HCT116 (cell line): ENCODE measurements at regions not wholly inside any gene's neighbourhood (a gene's known extent, or its start where the extent isn't known, plus 50 kb on each side); places are given as distances from the start of the nearest gene placed in this dataset.

ENCODE experiments used
- ATAC-seq: fragments of 200-7000 bp; cut with Tn5 transposase; 2 replicates; pipeline ENCODE4 v1.9.1; 2020; ENCODE audit warnings: mild to moderate bottlenecking, moderate library complexity
- BruUV-seq: library from RNA; stranded (reverse); fragments of 400-500 nt; replicated peaks from 2 replicates; lab custom pipeline; 2021; lab: Mats Ljungman, UMichigan
- CTCF ChIA-PET: fragments of 300-600 bp; sonication (Branson Sonifier 250); formaldehyde crosslinking; loops from one replicate; lab custom pipeline; 2021; ENCODE audit warnings: antibody characterized with exemption; lab: Charles Lee
- POLR2A ChIA-PET: fragments of 300-600, 350-600 bp; sonication (Branson Sonifier 250); formaldehyde crosslinking; loops from one replicate; lab custom pipeline; 2021; ENCODE audit warnings: antibody characterized with exemption; lab: Charles Lee
- RAD21 ChIA-PET, 2 experiments: fragments of 300-600 bp; sonication (Branson Sonifier 250); formaldehyde crosslinking; loops; one replicate each; lab custom pipeline; 2023; ENCODE audit warnings: low total read pairs in 2 of 2; ENCODE audit not compliant: uncharacterized antibody in 2 of 2, unreplicated experiment in 2 of 2, low non-redundant PET in 1 of 2; lab: Charles Lee
- DNase-seq: peaks from one replicate; pipeline ENCODE4 v3.0.0-alpha.2; 2010; ENCODE audit warnings: low read depth, low spot score
- H2AFZ ChIP-seq: fragments of 200-600 bp; shearing (Covaris generic), sonication (generic); 2 replicates; pipeline ENCODE4 v1.6.1; 2017; ENCODE audit warnings: low read depth, mixed run types, mixed read lengths, antibody characterized with exemption, low read length; ENCODE audit not compliant: poor library complexity, severe bottlenecking
- H3K27ac ChIP-seq: 2 replicates; pipeline ENCODE4 v1.5.1; 2012; ENCODE audit warnings: low read depth, low read length
- H3K27me3 ChIP-seq: fragments of 200-600 bp; sonication (generic); 2 replicates; pipeline ENCODE4 v1.6.1; 2016; ENCODE audit warnings: mixed run types, low read length, mixed read lengths; ENCODE audit not compliant: insufficient read depth
- H3K36me3 ChIP-seq, 2 experiments: fragments of 200-500 bp in 1 of 2; fragments of 200-600 bp in 1 of 2; sonication (Bioruptor generic) in 1 of 2; sonication (generic) in 1 of 2; 2 replicates each; pipeline versions ENCODE4 v1.5.1 to v1.6.1; 2014 to 2016; ENCODE audit warnings: low read length in 2 of 2, inconsistent platforms in 1 of 2, mixed read lengths in 1 of 2, mixed run types in 1 of 2; ENCODE audit not compliant: insufficient read depth in 2 of 2, control insufficient read depth in 1 of 2
- H3K4me1 ChIP-seq, 2 experiments: fragments of 200-600 bp in 1 of 2; sonication (generic) in 1 of 2; 2 replicates each; pipeline versions ENCODE4 v1.5.1 to v1.6.1; 2012 to 2017; ENCODE audit warnings: low read length in 2 of 2, inconsistent platforms in 1 of 2, mild to moderate bottlenecking in 1 of 2, mixed read lengths in 1 of 2, mixed run types in 1 of 2, moderate library complexity in 1 of 2; ENCODE audit not compliant: insufficient read depth in 2 of 2, control insufficient read depth in 1 of 2
- H3K4me2 ChIP-seq: fragments of 200-600 bp; sonication (generic); 2 replicates; pipeline ENCODE4 v1.6.1; 2017; ENCODE audit warnings: mixed run types, low read length, mixed read lengths
- H3K4me3 ChIP-seq, 2 experiments: fragments of 200-600 bp in 1 of 2; sonication (generic) in 1 of 2; replicated peaks in 1 of 2; 2 replicates each; pipeline ENCODE4 v1.5.1; 2011 to 2016; ENCODE audit warnings: low read length in 2 of 2, control low read depth in 1 of 2, low read depth in 1 of 2, mild to moderate bottlenecking in 1 of 2, mixed read lengths in 1 of 2, mixed run types in 1 of 2
- H3K79me2 ChIP-seq: fragments of 200-600 bp; sonication (generic); 2 replicates; pipeline ENCODE4 v1.6.1; 2017; ENCODE audit warnings: mild to moderate bottlenecking, mixed run types, low read length, moderate library complexity, mixed read lengths; ENCODE audit not compliant: insufficient read depth
- H3K9ac ChIP-seq: fragments of 200-600 bp; sonication (generic); 2 replicates; pipeline ENCODE4 v1.6.1; 2016; ENCODE audit warnings: low read length, mixed read lengths
- H3K9me2 ChIP-seq: fragments of 200-600 bp; sonication (generic), shearing (Covaris generic); 2 replicates; pipeline ENCODE4 v1.6.1; 2017; ENCODE audit warnings: mixed run types, mild to moderate bottlenecking, moderate library complexity; ENCODE audit not compliant: insufficient read depth
- H3K9me3 ChIP-seq, 2 experiments: fragments of 200-500 bp in 1 of 2; fragments of 200-600 bp in 1 of 2; sonication (Bioruptor generic) in 1 of 2; sonication (generic) in 1 of 2; 2 replicates each; pipeline ENCODE4 v1.6.1; 2014 to 2017; ENCODE audit warnings: low read length in 2 of 2, mixed read lengths in 2 of 2, inconsistent platforms in 1 of 2, low read depth in 1 of 2, mild to moderate bottlenecking in 1 of 2, mixed run types in 1 of 2, moderate library complexity in 1 of 2; ENCODE audit not compliant: control insufficient read depth in 1 of 2, insufficient read depth in 1 of 2
- H4K20me1 ChIP-seq: fragments of 200-600 bp; sonication (generic), shearing (Covaris generic); 2 replicates; pipeline ENCODE4 v1.6.1; 2017; ENCODE audit warnings: mixed run types, mild to moderate bottlenecking, moderate library complexity; ENCODE audit not compliant: insufficient read depth
- ATF3 ChIP-seq: IDR thresholded peaks from 2 replicates; pipeline ENCODE4 v1.6.1; 2012
- CEBPB ChIP-seq: IDR thresholded peaks from 2 replicates; pipeline ENCODE4 v1.6.1; 2012; ENCODE audit warnings: low read depth
- EZH2 ChIP-seq: fragments of 200-600 bp; sonication (generic); IDR thresholded peaks from 2 replicates; pipeline ENCODE4 v1.6.1; 2017; ENCODE audit warnings: antibody characterized with exemption, mixed run types
- JUND ChIP-seq: IDR thresholded peaks from 2 replicates; pipeline ENCODE4 v1.6.1; 2012
- SP1 ChIP-seq: IDR thresholded peaks from 2 replicates; pipeline ENCODE4 v1.6.1; 2012; ENCODE audit warnings: low read depth
- SRF ChIP-seq: IDR thresholded peaks from 2 replicates; pipeline ENCODE4 v1.6.1; 2012; ENCODE audit warnings: low read depth
- ZFX ChIP-seq: fragments of 450-650 bp; IDR thresholded peaks from 2 replicates; pipeline ENCODE4 v1.6.1; 2017
- intact Hi-C: fragments of 100-400 bp; cut with micrococcal nuclease; formaldehyde crosslinking; loops from 2 replicates; pipeline ENCODE4 v1.10.0; 2022

GRCh38 chr5:163362840-163363371, 74.5 kb upstream of the CCNG1 start:
- CTCF ChIA-PET: no interaction called here
- H3K27ac ChIP-seq: no peak overlapping the region
- no peak overlapping the region for H3K9ac ChIP-seq
- intact Hi-C loops: no loop called here
- ATAC-seq (no peak), DNase-seq (no peak)
- no peaks in the 10 kb centered on the region for H4K20me1 ChIP-seq
- H3K4me2 ChIP-seq: no peak overlapping the region
- H3K9me3 ChIP-seq: no peaks in the 10 kb centered on the region; a peak in 1 of 4 replicates
- no peaks in the 10 kb centered on the region for H3K4me1 ChIP-seq
- TF ChIP-seq ZFX (no peak), JUND (no peak), ATF3 (no peak)
- RAD21 ChIA-PET: no interaction called here
- H3K36me3 ChIP-seq: no peaks in the 10 kb centered on the region
- no peaks in the 10 kb centered on the region for H3K79me2 ChIP-seq
- no peak overlapping the region for H2AFZ ChIP-seq
- H3K9me2 ChIP-seq: no peaks in the 10 kb centered on the region
- no TSS peak for BruUV-seq
- H3K27me3 ChIP-seq: no peaks in the 10 kb centered on the region
- H3K4me3 ChIP-seq: no peak overlapping the region
- POLR2A ChIA-PET: no interaction called here

- H3K79me2 ChIP-seq: no peaks in the 10 kb centered on the region
- H3K9me2 ChIP-seq: no peaks in the 10 kb centered on the region
- H3K27me3 ChIP-seq: no peaks in the 10 kb centered on the region
- POLR2A ChIA-PET: no interaction called here
- RAD21 ChIA-PET: no interaction called here
- H3K4me1 ChIP-seq: no peaks in the 10 kb centered on the region
- H3K4me3 ChIP-seq: no peak overlapping the region
- H3K27ac ChIP-seq: no peak overlapping the region
- no TSS peak for BruUV-seq
- intact Hi-C loops: no loop called here
- H3K4me2 ChIP-seq: no peak overlapping the region
- H2AFZ ChIP-seq: no peak overlapping the region
- DNase-seq: no peak
- H3K36me3 ChIP-seq: no peaks in the 10 kb centered on the region
- no peaks in the 10 kb centered on the region for H4K20me1 ChIP-seq
- ATAC-seq: no peak
- CTCF ChIA-PET: no interaction called here
- H3K9me3 ChIP-seq: no peaks in the 10 kb centered on the region; a peak in 1 of 4 replicates
- TF ChIP-seq EZH2 (no peak), SRF (no peak), SP1 (no peak), CEBPB (no peak)
- H3K9ac ChIP-seq: no peak overlapping the region
Observed at GRCh38 chr5:163363389-163363788, 74.0 kb upstream of the CCNG1 start.
